Heart left ventricle (tissue), 16 donors: ENCODE measurements at regions not wholly inside any gene's neighbourhood (a gene's known extent, or its start where the extent isn't known, plus 50 kb on each side); places are given as distances from the start of the nearest gene placed in this dataset.

Experiments used
- ATAC-seq, 4 donors: fragments of 200-7000 bp; cut with Tn5 transposase; one replicate each; pipeline ENCODE4 v1.9.1; 2020 to 2022; ENCODE audit warnings: moderate library complexity in 4 of 4, mild to moderate bottlenecking in 3 of 4, moderate number of reproducible peaks in 1 of 4
- DNase-seq, 5 donors: peaks; one replicate each; pipeline ENCODE4 v3.0.0-alpha.2; 2020
- H3K27ac ChIP-seq, 12 donors: fragments of 200-600 bp; sonication (generic) in 4 of 12; one replicate each; pipeline versions ENCODE4 v1.5.0 to v1.8.0; 2016 to 2022; ENCODE audit warnings: mild to moderate bottlenecking in 2 of 12
- H3K27me3 ChIP-seq, 9 donors: fragments of 200-600 bp; sonication (generic) in 2 of 9; one replicate each; pipeline versions ENCODE4 v1.5.1 to v1.8.0; 2016 to 2022; ENCODE audit warnings: mild to moderate bottlenecking in 3 of 9
- H3K36me3 ChIP-seq, 9 donors: fragments of 200-600 bp; sonication (generic) in 2 of 9; one replicate each; pipeline versions ENCODE4 v1.5.0 to v1.8.0; 2018 to 2022; ENCODE audit warnings: mild to moderate bottlenecking in 2 of 9
- H3K4me1 ChIP-seq, 12 donors: fragments of 200-600 bp; sonication (generic) in 4 of 12; one replicate each; pipeline versions ENCODE4 v1.5.0 to v1.8.0; 2016 to 2022; ENCODE audit warnings: mild to moderate bottlenecking in 3 of 12
- H3K4me3 ChIP-seq, 12 donors: fragments of 200-600 bp; sonication (generic) in 4 of 12; one replicate each; pipeline versions ENCODE4 v1.5.0 to v1.8.0; 2017 to 2022; ENCODE audit warnings: mild to moderate bottlenecking in 9 of 12, moderate library complexity in 4 of 12
- H3K9me3 ChIP-seq, 12 donors: fragments of 200-600 bp; sonication (generic) in 4 of 12; one replicate each; pipeline versions ENCODE4 v1.5.0 to v1.8.0; 2016 to 2022; ENCODE audit warnings: mild to moderate bottlenecking in 1 of 12
- CTCF ChIP-seq, 12 donors: fragments of 200-600 bp; sonication (generic) in 4 of 12; IDR thresholded peaks; one replicate each; pipeline versions ENCODE4 v1.5.0 to v1.8.0; 2018 to 2022; ENCODE audit warnings: antibody characterized with exemption in 12 of 12, mild to moderate bottlenecking in 5 of 12
- POLR2A ChIP-seq, 2 donors: fragments of 450-650 bp; IDR thresholded peaks; one replicate each; pipeline ENCODE4 v1.6.1; 2017; ENCODE audit warnings: antibody characterized with exemption in 2 of 2, mild to moderate bottlenecking in 2 of 2, moderate library complexity in 2 of 2
- WGBS, 4 donors: extraction: QIAGEN DNeasy Blood & Tissue Kit in 2 of 4; methylation state at CpG; one replicate each; pipeline versions ENCODE4 v1.1.5 to v1.1.7; 2013 to 2018; 5-methylcytosine and 5-hydroxymethylcytosine counted together
- intact Hi-C, 10 donors: fragments of 100-400 bp; cut with DNase I; formaldehyde crosslinking; loops; one replicate each; pipeline versions ENCODE4 v1.11.1 to v1.14.2; 2022
- donor health status: ischemic (EF 13 %, LVEDD 7.1; RV severe dilation, severe dysfunction).
- donor health status: healthy with polysubstance abuse.
- donor health status: DM: no; HTN: yes; CAD: no.
- donor health status: DM: no; HTN: no; CAD: no.
- donor health status: ischemic (EF 25% LVEDD 6.9; RV normal size, moderate dysfunction).
- donor health status: ischemic (EF 25% LVEDD 5.7; RV mildly dilated, moderate dysfunction).
- donor health status: healthy.
- donor health status: DM: yes; HTN: yes; CAD: no.
- donor health status: ischemic (EF 35%, LVEDD 5.7; RV mildly dilated, moderate dysfunction).
- donor health status: nonischemic (EF 11% LVEDD 7.7; RV severe dilation, severe dysfunction).
- donor health status: DM: yes; HTN: yes; CAD: no.
- donor health status: PGD.
- donor health status: ischemic (EF 29% LVEDD 5.4; RV normal size, mild dysfunction).
- donor health status: nonischemic (EF 23%, LVEDD 6.1; RV moderate dilation, normal function).

- H3K36me3 ChIP-seq, result no peaks in the 10 kb centered on the region
- H3K27ac ChIP-seq, result no peak overlapping the region
- intact Hi-C loops, result no loop called here
- peaks cover 0 to 26% (median 11%) of the 10 kb centered on the region in 9 donors for H3K27me3 ChIP-seq
- WGBS, 4 donors, result 36 to 47% (median 37%) methylated on average over 4 of the region's 4 CpGs; no CpG with 5 or more reads in 1 of the 4 donors
- peaks cover 0 to 27% (median 13%) of the 10 kb centered on the region in 12 donors for H3K9me3 ChIP-seq
- DNase-seq (peak in 3 of 5 donors; percentile 10 to 42 (median 26)), ATAC-seq (peak in 3 of 4 donors; percentile 38 to 54 (median 43))
- H3K4me3 ChIP-seq, result no peak overlapping the region
- H3K4me1 ChIP-seq, result no peaks in the 10 kb centered on the region
- no peak for TF ChIP-seq POLR2A (IDR thresholded peaks at IDR 0.05)
- TF ChIP-seq CTCF (IDR thresholded peaks at IDR 0.05), result no peak
Measured at GRCh38 chr1:38274974-38275373, 228.4 kb upstream of the POU3F1 start.

DNA sequence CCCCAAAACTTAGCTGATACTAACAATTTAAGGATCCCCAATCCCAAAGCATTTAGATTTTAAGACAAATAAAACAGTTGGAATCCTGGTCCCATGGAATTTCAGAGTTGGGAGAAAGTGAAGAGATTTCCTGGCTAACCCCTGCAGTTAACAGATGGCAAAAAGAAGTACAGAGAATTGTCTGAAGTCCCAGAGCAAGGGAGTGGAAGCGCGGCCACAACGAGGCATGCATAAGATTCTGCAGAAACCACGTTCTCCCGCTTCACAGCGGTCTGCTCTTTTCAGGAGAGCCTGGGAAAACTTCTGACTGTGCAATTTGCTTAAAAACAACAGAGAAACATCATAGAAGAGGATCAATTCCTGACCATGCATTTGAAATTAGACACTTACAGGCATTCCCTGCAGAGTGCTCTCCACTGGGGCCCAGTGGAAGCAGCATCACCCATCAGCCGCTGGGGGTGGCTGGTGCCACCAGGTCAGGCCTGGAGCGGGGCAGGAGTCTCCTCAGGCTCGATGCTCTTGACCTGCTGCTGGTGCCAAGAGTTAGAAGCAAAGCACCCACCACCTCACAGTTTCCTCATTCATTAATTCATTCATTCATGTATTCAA lies 226.7 kb upstream of the POU3F1 start:
- intact Hi-C loops, result no loop called here
- Histone ChIP-seq H3K4me3 (no peak overlapping the region), H3K9me3 (peaks cover 0 to 11% (median 1%) of the 10 kb centered on the region in 12 donors), H3K27ac (no peak overlapping the region), H3K4me1 (no peaks in the 10 kb centered on the region), H3K27me3 (peaks cover 0 to 34% (median 12%) of the 10 kb centered on the region in 9 donors), H3K36me3 (no peaks in the 10 kb centered on the region)
- TF ChIP-seq CTCF (IDR thresholded peaks at IDR 0.05), result no peak
- WGBS, 4 donors, result 56 to 68% (median 62%) methylated on average over 9 of the region's 9 CpGs
- ATAC-seq (no peak), DNase-seq (no peak)

DNA sequence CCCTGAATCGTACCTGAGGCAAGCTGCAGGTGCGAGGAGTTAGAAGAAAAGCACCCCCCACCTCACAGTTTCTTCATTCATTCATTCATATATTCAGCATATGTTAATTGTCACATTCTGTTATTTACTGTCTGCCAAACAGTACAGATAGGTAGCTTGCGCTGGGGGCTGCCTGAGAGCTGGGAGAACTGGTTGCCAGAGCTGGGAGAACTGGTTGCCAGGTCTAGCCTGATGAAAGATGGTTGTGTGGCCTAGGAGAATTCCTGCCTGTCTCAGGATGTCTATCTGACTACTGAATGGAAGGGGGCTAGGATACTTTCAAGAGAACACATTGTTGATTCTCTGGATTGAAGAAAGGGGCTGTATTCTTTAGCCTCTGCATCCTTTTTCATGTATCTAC lies 225.9 kb upstream of the POU3F1 start:
- peaks cover 0 to 34% (median 12%) of the 10 kb centered on the region in 9 donors for H3K27me3 ChIP-seq
- peaks cover 0 to 6% (median 0%) of the 10 kb centered on the region in 12 donors for H3K9me3 ChIP-seq
- H3K27ac ChIP-seq, result no peak overlapping the region
- no peaks in the 10 kb centered on the region for H3K36me3 ChIP-seq
- intact Hi-C loops, result no loop called here
- no peak for TF ChIP-seq CTCF (IDR thresholded peaks at IDR 0.05)
- no peak for TF ChIP-seq POLR2A (IDR thresholded peaks at IDR 0.05)
- WGBS, 4 donors, result 80 to 84% (median 83%) methylated on average over 3 of the region's 3 CpGs
- no peak for DNase-seq
- ATAC-seq, result no peak
- H3K4me3 ChIP-seq, result no peak overlapping the region
- no peaks in the 10 kb centered on the region for H3K4me1 ChIP-seq

DNA sequence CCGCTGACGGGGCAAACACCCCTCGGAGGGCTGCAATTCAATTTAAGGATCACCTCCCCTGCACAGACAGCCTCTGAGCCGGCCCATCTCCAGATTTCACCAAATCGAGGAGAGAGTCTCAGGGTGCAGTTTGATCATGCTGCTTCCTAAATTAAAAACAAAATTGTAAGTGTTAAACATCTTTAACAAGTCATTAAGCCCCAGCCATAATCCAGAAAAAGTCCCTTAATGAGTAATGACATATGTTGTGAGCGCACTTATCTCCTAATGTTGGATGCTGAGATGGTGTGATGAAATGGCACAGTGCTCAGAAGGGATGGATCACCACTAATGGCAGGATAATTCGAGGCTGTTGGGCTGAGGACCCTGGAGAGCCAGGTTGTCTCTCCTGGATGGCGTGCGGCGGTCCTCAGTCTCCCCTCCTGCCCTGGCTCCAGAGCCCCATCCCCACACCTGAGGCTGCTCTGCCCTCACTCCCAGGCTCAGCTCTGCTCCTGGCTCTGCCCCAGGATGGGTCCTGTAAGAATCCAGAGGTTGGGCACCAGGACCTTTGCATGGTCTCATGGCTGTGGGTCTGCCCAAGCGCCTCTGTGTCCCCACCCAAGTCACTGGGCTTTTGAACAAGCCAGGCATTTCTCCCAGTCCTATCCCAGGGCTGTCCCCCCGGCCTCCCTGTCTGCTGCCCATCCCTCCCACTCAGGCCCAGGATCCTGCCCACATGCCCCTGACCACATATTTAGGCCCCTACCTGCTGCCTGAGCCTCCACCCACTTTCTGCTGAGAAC lies 224.4 kb upstream of the POU3F1 start:
- DNase-seq (no peak), ATAC-seq (no peak)
- Histone ChIP-seq H3K4me1 (no peaks in the 10 kb centered on the region), H3K4me3 (no peak overlapping the region), H3K27ac (no peak overlapping the region), H3K36me3 (no peaks in the 10 kb centered on the region), H3K27me3 (peaks cover 0 to 34% (median 12%) of the 10 kb centered on the region in 9 donors), H3K9me3 (no peaks in the 10 kb centered on the region)
- TF ChIP-seq CTCF (IDR thresholded peaks at IDR 0.05), result no peak
- no peak for TF ChIP-seq POLR2A (IDR thresholded peaks at IDR 0.05)
- WGBS, 4 donors, result 50 to 62% (median 59%) methylated on average over 12 of the region's 12 CpGs
- intact Hi-C loops, result no loop called here
